ENCODE measurements at regions not wholly inside any gene's neighbourhood (a gene's known extent, or its start where the extent isn't known, plus 50 kb on each side); places are given as distances from the start of the nearest gene placed in this dataset.

DNA sequence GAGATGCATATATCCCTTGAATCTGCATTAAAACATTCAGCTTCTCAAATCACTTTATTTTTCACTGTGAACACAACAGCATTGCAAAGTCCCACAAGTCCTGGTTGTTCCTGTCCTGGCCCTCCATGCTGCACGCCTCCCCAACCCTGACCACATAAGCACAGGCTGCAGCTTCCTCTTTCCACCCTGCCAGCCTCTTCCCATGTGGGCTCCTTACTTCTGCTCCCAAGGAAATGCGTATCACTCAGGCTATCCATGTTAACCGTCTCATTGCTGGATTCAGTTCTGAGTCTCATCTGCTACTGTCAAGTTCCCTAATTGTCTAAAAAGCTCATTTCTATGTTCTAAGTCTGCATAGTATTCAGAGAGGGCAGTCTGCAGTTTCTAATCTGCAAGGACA, 89.7 kb upstream of the ZPBP start:
- TF ChIP-seq, protein P1, sequence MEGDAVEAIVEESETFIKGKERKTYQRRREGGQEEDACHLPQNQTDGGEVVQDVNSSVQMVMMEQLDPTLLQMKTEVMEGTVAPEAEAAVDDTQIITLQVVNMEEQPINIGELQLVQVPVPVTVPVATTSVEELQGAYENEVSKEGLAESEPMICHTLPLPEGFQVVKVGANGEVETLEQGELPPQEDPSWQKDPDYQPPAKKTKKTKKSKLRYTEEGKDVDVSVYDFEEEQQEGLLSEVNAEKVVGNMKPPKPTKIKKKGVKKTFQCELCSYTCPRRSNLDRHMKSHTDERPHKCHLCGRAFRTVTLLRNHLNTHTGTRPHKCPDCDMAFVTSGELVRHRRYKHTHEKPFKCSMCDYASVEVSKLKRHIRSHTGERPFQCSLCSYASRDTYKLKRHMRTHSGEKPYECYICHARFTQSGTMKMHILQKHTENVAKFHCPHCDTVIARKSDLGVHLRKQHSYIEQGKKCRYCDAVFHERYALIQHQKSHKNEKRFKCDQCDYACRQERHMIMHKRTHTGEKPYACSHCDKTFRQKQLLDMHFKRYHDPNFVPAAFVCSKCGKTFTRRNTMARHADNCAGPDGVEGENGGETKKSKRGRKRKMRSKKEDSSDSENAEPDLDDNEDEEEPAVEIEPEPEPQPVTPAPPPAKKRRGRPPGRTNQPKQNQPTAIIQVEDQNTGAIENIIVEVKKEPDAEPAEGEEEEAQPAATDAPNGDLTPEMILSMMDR (conservative IDR thresholded peaks at IDR 0.05), result no peak
- TF ChIP-seq ZFX (IDR thresholded peaks at IDR 0.05), result no peak
